ENCODE measurements at regions not wholly inside any gene's neighbourhood (a gene's known extent, or its start where the extent isn't known, plus 50 kb on each side); places are given as distances from the start of the nearest gene placed in this dataset.

- H3K4me1 ChIP-seq (ENCODE audit: control insufficient read depth, insufficient read depth, low read length), result no peaks in the 10 kb centered on the region
- H3K36me3 ChIP-seq (ENCODE audit: control insufficient read depth, insufficient read depth, low read length, severe bottlenecking), result no peaks in the 10 kb centered on the region
- no peak overlapping the region for H3K4me3 ChIP-seq (ENCODE audit: low read length)
- no peaks in the 10 kb centered on the region for H3K9me3 ChIP-seq (ENCODE audit: control insufficient read depth, low read length)
- DNase-seq (ENCODE audit: low read depth), result no peak
- no peaks in the 10 kb centered on the region for H3K27me3 ChIP-seq (replicated peaks; ENCODE audit: control insufficient read depth, insufficient read depth, low read length)
- no peak overlapping the region for H3K9ac ChIP-seq (ENCODE audit: low read length)
These were observed 214.4 kb upstream of the BLID start for GRCh38 chr11:122330279-122330965.

GRCh38 chr11:122327528-122327927, 211.5 kb upstream of the BLID start:
- Histone ChIP-seq H3K27me3 (replicated peaks; ENCODE audit: control insufficient read depth, insufficient read depth, low read length) (no peaks in the 10 kb centered on the region), H3K36me3 (ENCODE audit: control insufficient read depth, insufficient read depth, low read length, severe bottlenecking) (no peaks in the 10 kb centered on the region), H3K9ac (ENCODE audit: low read length) (no peak overlapping the region), H3K9me3 (ENCODE audit: control insufficient read depth, low read length) (no peaks in the 10 kb centered on the region), H3K4me3 (ENCODE audit: low read length) (no peak overlapping the region), H3K4me1 (ENCODE audit: control insufficient read depth, insufficient read depth, low read length) (peaks cover 5% of the 10 kb centered on the region)
- no peak for DNase-seq (ENCODE audit: low read depth)

- no peaks in the 10 kb centered on the region for H3K36me3 ChIP-seq (ENCODE audit: control insufficient read depth, insufficient read depth, low read length, severe bottlenecking)
- H3K4me3 ChIP-seq (ENCODE audit: low read length), result no peak overlapping the region
- H3K9ac ChIP-seq (ENCODE audit: low read length), result no peak overlapping the region
- no peak for DNase-seq (ENCODE audit: low read depth)
- H3K4me1 ChIP-seq (ENCODE audit: control insufficient read depth, insufficient read depth, low read length), result peaks cover 15% of the 10 kb centered on the region
- no peaks in the 10 kb centered on the region for H3K9me3 ChIP-seq (ENCODE audit: control insufficient read depth, low read length)
- H3K27me3 ChIP-seq (replicated peaks; ENCODE audit: control insufficient read depth, insufficient read depth, low read length), result no peaks in the 10 kb centered on the region
These were observed 207.9 kb upstream of the BLID start for GRCh38 chr11:122323754-122324421.

- no peaks in the 10 kb centered on the region for H3K36me3 ChIP-seq (ENCODE audit: control insufficient read depth, insufficient read depth, low read length, severe bottlenecking)
- H3K27me3 ChIP-seq (replicated peaks; ENCODE audit: control insufficient read depth, insufficient read depth, low read length), result no peaks in the 10 kb centered on the region
- peak; percentile 83 for DNase-seq (ENCODE audit: low read depth)
- H3K4me1 ChIP-seq (ENCODE audit: control insufficient read depth, insufficient read depth, low read length), result peaks cover 19% of the 10 kb centered on the region
- H3K9ac ChIP-seq (ENCODE audit: low read length), result peak overlapping the region; percentile 61
- no peaks in the 10 kb centered on the region for H3K9me3 ChIP-seq (ENCODE audit: control insufficient read depth, low read length)
- peak overlapping the region; percentile 62 for H3K4me3 ChIP-seq (ENCODE audit: low read length)
These were observed 206.3 kb upstream of the BLID start for GRCh38 chr11:122322329-122322728.

GRCh38 chr11:122320671-122321070, 204.7 kb upstream of the BLID start:
- Histone ChIP-seq H3K36me3 (ENCODE audit: control insufficient read depth, insufficient read depth, low read length, severe bottlenecking) (no peaks in the 10 kb centered on the region), H3K27me3 (replicated peaks; ENCODE audit: control insufficient read depth, insufficient read depth, low read length) (no peaks in the 10 kb centered on the region), H3K9me3 (ENCODE audit: control insufficient read depth, low read length) (no peaks in the 10 kb centered on the region), H3K4me1 (ENCODE audit: control insufficient read depth, insufficient read depth, low read length) (peaks cover 19% of the 10 kb centered on the region), H3K9ac (ENCODE audit: low read length) (no peak overlapping the region), H3K4me3 (ENCODE audit: low read length) (no peak overlapping the region)
- no peak for DNase-seq (ENCODE audit: low read depth)

GRCh38 chr11:122319691-122320620, 203.9 kb upstream of the BLID start:
- H3K36me3 ChIP-seq (ENCODE audit: control insufficient read depth, insufficient read depth, low read length, severe bottlenecking), result no peaks in the 10 kb centered on the region
- DNase-seq (ENCODE audit: low read depth), result no peak
- H3K9me3 ChIP-seq (ENCODE audit: control insufficient read depth, low read length), result no peaks in the 10 kb centered on the region
- no peak overlapping the region for H3K4me3 ChIP-seq (ENCODE audit: low read length)
- H3K27me3 ChIP-seq (replicated peaks; ENCODE audit: control insufficient read depth, insufficient read depth, low read length), result no peaks in the 10 kb centered on the region
- no peak overlapping the region for H3K9ac ChIP-seq (ENCODE audit: low read length)
- peaks cover 22% of the 10 kb centered on the region for H3K4me1 ChIP-seq (ENCODE audit: control insufficient read depth, insufficient read depth, low read length)

GRCh38 chr11:122319085-122319484, 203.1 kb upstream of the BLID start:
- no peak overlapping the region for H3K9ac ChIP-seq (ENCODE audit: low read length)
- H3K27me3 ChIP-seq (replicated peaks; ENCODE audit: control insufficient read depth, insufficient read depth, low read length), result no peaks in the 10 kb centered on the region
- no peak overlapping the region for H3K4me3 ChIP-seq (ENCODE audit: low read length)
- peaks cover 22% of the 10 kb centered on the region for H3K4me1 ChIP-seq (ENCODE audit: control insufficient read depth, insufficient read depth, low read length)
- no peaks in the 10 kb centered on the region for H3K36me3 ChIP-seq (ENCODE audit: control insufficient read depth, insufficient read depth, low read length, severe bottlenecking)
- H3K9me3 ChIP-seq (ENCODE audit: control insufficient read depth, low read length), result no peaks in the 10 kb centered on the region
- no peak for DNase-seq (ENCODE audit: low read depth)

GRCh38 chr11:122317305-122317704, 201.3 kb upstream of the BLID start:
- H3K9me3 ChIP-seq (ENCODE audit: control insufficient read depth, low read length), result no peaks in the 10 kb centered on the region
- no peaks in the 10 kb centered on the region for H3K36me3 ChIP-seq (ENCODE audit: control insufficient read depth, insufficient read depth, low read length, severe bottlenecking)
- peaks cover 17% of the 10 kb centered on the region for H3K4me1 ChIP-seq (ENCODE audit: control insufficient read depth, insufficient read depth, low read length)
- H3K9ac ChIP-seq (ENCODE audit: low read length), result no peak overlapping the region
- H3K27me3 ChIP-seq (replicated peaks; ENCODE audit: control insufficient read depth, insufficient read depth, low read length), result no peaks in the 10 kb centered on the region
- no peak overlapping the region for H3K4me3 ChIP-seq (ENCODE audit: low read length)
- DNase-seq (ENCODE audit: low read depth), result peak; percentile 66

GRCh38 chr11:122313581-122313980, 197.6 kb upstream of the BLID start:
- H3K9ac ChIP-seq (ENCODE audit: low read length), result no peak overlapping the region
- H3K27me3 ChIP-seq (replicated peaks; ENCODE audit: control insufficient read depth, insufficient read depth, low read length), result peaks cover under 1% of the 10 kb centered on the region
- no peaks in the 10 kb centered on the region for H3K9me3 ChIP-seq (ENCODE audit: control insufficient read depth, low read length)
- H3K4me1 ChIP-seq (ENCODE audit: control insufficient read depth, insufficient read depth, low read length), result peaks cover 4% of the 10 kb centered on the region
- H3K4me3 ChIP-seq (ENCODE audit: low read length), result no peak overlapping the region
- no peaks in the 10 kb centered on the region for H3K36me3 ChIP-seq (ENCODE audit: control insufficient read depth, insufficient read depth, low read length, severe bottlenecking)
- no peak for DNase-seq (ENCODE audit: low read depth)

GRCh38 chr11:122311216-122311755, 195.3 kb upstream of the BLID start:
- Histone ChIP-seq H3K4me3 (ENCODE audit: low read length) (no peak overlapping the region), H3K27me3 (replicated peaks; ENCODE audit: control insufficient read depth, insufficient read depth, low read length) (peaks cover 5% of the 10 kb centered on the region), H3K9ac (ENCODE audit: low read length) (no peak overlapping the region), H3K36me3 (ENCODE audit: control insufficient read depth, insufficient read depth, low read length, severe bottlenecking) (no peaks in the 10 kb centered on the region), H3K9me3 (ENCODE audit: control insufficient read depth, low read length) (no peaks in the 10 kb centered on the region), H3K4me1 (ENCODE audit: control insufficient read depth, insufficient read depth, low read length) (peaks cover 17% of the 10 kb centered on the region)
- DNase-seq (ENCODE audit: low read depth), result no peak

GRCh38 chr11:122310766-122311165, 194.8 kb upstream of the BLID start:
- no peak for DNase-seq (ENCODE audit: low read depth)
- Histone ChIP-seq H3K9ac (ENCODE audit: low read length) (no peak overlapping the region), H3K9me3 (ENCODE audit: control insufficient read depth, low read length) (no peaks in the 10 kb centered on the region), H3K4me3 (ENCODE audit: low read length) (no peak overlapping the region), H3K27me3 (replicated peaks; ENCODE audit: control insufficient read depth, insufficient read depth, low read length) (peaks cover 5% of the 10 kb centered on the region), H3K36me3 (ENCODE audit: control insufficient read depth, insufficient read depth, low read length, severe bottlenecking) (no peaks in the 10 kb centered on the region), H3K4me1 (ENCODE audit: control insufficient read depth, insufficient read depth, low read length) (peaks cover 22% of the 10 kb centered on the region)

Measured in adipocyte (in vitro differentiated cells).